ENCODE measurements at regions not wholly inside any gene's neighbourhood (a gene's known extent, or its start where the extent isn't known, plus 50 kb on each side); places are given as distances from the start of the nearest gene placed in this dataset.

- H4K8ac ChIP-seq (ENCODE audit: low read depth, low read length), result no peak overlapping the region
- H3K9ac ChIP-seq (ENCODE audit: low read length), result no peak overlapping the region
- no peaks in the 10 kb centered on the region for H3K79me1 ChIP-seq (ENCODE audit: low read length)
- no peaks in the 10 kb centered on the region for H3K27me3 ChIP-seq (ENCODE audit: insufficient read depth, low read length, poor library complexity)
- no peak overlapping the region for H3K27ac ChIP-seq (ENCODE audit: low read depth, low read length)
- no peak overlapping the region for H4K5ac ChIP-seq (ENCODE audit: low read length)
- H3K4me1 ChIP-seq (ENCODE audit: control insufficient read depth, low read depth, low read length), result peaks cover 3% of the 10 kb centered on the region
- DNase-seq, result peak; percentile 85
- WGBS (ENCODE audit: extremely low coverage, insufficient coverage, low lambda C conversion rate), result no CpG with 5 or more reads among the region's 3 CpGs
- H3K18ac ChIP-seq (ENCODE audit: low read length), result no peak overlapping the region
- no peak overlapping the region for H3K4ac ChIP-seq (ENCODE audit: low read depth, low read length)
- no peak overlapping the region for H2BK15ac ChIP-seq (replicated peaks; ENCODE audit: low read depth)
- H3K23ac ChIP-seq (ENCODE audit: low read length), result no peak overlapping the region
- H3K4me3 ChIP-seq (ENCODE audit: low read length), result no peak overlapping the region
- no peaks in the 10 kb centered on the region for H3K79me2 ChIP-seq (ENCODE audit: control insufficient read depth, insufficient read depth, low read length)
- H3K36me3 ChIP-seq (ENCODE audit: control insufficient read depth, insufficient read depth, low read length), result no peaks in the 10 kb centered on the region
- H3K4me2 ChIP-seq (ENCODE audit: low read length), result no peak overlapping the region
- no peak overlapping the region for H2AK5ac ChIP-seq (ENCODE audit: low read length)
- no peak overlapping the region for H3K56ac ChIP-seq (ENCODE audit: low read length)
- no peak overlapping the region for H2BK120ac ChIP-seq (ENCODE audit: low read depth, low read length)
- no peak overlapping the region for H2BK5ac ChIP-seq (ENCODE audit: low read length)
Measured at GRCh38 chr14:65299826-65300225, 112.7 kb upstream of the FUT8 start.

DNA sequence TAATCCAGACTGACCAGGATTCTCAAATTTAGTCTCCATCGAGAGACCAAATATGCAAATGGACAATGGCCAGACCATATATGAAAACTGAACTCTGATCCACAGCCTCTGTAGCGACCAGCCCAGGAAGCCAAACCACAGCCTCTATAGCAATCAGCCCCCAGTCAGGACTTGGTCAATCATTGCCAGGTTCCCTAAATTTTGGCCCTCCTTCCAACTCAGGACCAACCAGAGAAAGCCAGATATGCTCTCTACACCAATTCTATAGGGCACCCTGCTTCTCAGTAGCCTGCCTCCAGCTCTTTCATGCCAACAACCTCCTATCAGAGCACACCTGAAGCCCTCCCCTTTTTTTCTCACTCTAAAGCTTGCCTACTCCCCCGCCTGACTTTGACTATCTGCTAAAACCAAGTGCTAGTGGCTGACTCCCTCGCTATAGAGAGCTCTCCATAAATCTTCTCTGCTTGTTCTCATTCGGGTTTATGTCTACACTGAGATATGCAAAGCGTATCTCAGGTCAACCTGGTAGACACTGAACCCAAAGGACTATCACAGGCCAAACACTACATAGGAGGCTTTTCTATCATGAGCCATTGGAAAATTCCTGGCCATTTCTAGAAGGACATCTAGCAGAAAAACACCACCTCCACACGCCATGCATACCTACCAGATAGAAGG lies 110.5 kb upstream of the FUT8 start:
- H3K4me3 ChIP-seq (ENCODE audit: low read length), result no peak overlapping the region
- no peak overlapping the region for H2BK15ac ChIP-seq (replicated peaks; ENCODE audit: low read depth)
- no peak overlapping the region for H3K23ac ChIP-seq (ENCODE audit: low read length)
- H4K5ac ChIP-seq (ENCODE audit: low read length), result no peak overlapping the region
- DNase-seq, result peak; percentile 71
- H3K18ac ChIP-seq (ENCODE audit: low read length), result peak overlapping the region; percentile 21
- peaks cover 3% of the 10 kb centered on the region for H3K4me1 ChIP-seq (ENCODE audit: control insufficient read depth, low read depth, low read length)
- no peak overlapping the region for H3K9ac ChIP-seq (ENCODE audit: low read length)
- H3K36me3 ChIP-seq (ENCODE audit: control insufficient read depth, insufficient read depth, low read length), result no peaks in the 10 kb centered on the region
- H3K4me2 ChIP-seq (ENCODE audit: low read length), result no peak overlapping the region
- no peak overlapping the region for H4K8ac ChIP-seq (ENCODE audit: low read depth, low read length)
- WGBS (ENCODE audit: extremely low coverage, insufficient coverage, low lambda C conversion rate), result no CpG with 5 or more reads among the region's 7 CpGs
- H3K79me2 ChIP-seq (ENCODE audit: control insufficient read depth, insufficient read depth, low read length), result no peaks in the 10 kb centered on the region
- H3K79me1 ChIP-seq (ENCODE audit: low read length), result no peaks in the 10 kb centered on the region
- no peaks in the 10 kb centered on the region for H3K27me3 ChIP-seq (ENCODE audit: insufficient read depth, low read length, poor library complexity)
- no peak overlapping the region for H2BK5ac ChIP-seq (ENCODE audit: low read length)
- no peak overlapping the region for H3K4ac ChIP-seq (ENCODE audit: low read depth, low read length)
- H2AK5ac ChIP-seq (ENCODE audit: low read length), result no peak overlapping the region
- peak overlapping the region; percentile 17 for H3K56ac ChIP-seq (ENCODE audit: low read length)
- no peak overlapping the region for H2BK120ac ChIP-seq (ENCODE audit: low read depth, low read length)
- no peak overlapping the region for H3K27ac ChIP-seq (ENCODE audit: low read depth, low read length)

DNA sequence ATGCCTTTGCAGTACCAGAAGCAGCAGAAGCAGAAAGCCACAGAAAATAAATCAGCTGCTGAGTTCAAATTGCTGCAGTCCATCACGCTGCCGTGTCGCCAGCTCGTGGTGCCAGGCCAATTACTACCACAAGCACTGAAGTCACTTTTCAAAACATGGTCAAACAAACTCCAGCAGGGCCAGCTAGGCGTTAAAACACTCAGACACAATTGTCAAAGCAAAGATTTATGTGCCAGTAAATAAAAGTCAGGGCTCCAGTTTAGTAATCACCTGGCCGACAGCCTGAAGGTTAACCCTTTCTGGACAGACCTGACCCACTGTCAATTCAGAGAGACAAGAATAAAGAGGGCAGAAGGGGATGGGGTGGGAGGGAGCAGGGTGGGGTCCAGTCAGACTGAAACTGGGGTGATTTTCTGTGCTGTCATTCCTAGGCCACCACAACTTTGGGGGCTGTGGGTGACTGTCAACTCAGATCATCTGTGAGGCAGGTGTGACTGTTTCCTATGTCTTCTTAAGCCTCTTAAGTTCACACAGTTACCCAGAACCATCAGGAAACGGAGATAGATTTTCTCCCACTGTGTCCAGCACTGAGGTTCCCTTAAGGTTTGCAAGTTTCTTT lies 109.8 kb upstream of the FUT8 start:
- peak overlapping the region; percentile 21 for H3K18ac ChIP-seq (ENCODE audit: low read length)
- H3K36me3 ChIP-seq (ENCODE audit: control insufficient read depth, insufficient read depth, low read length), result no peaks in the 10 kb centered on the region
- H3K4me3 ChIP-seq (ENCODE audit: low read length), result no peak overlapping the region
- no peak overlapping the region for H3K4ac ChIP-seq (ENCODE audit: low read depth, low read length)
- DNase-seq, result no peak
- no peaks in the 10 kb centered on the region for H3K79me1 ChIP-seq (ENCODE audit: low read length)
- H2BK15ac ChIP-seq (replicated peaks; ENCODE audit: low read depth), result no peak overlapping the region
- no peak overlapping the region for H2BK5ac ChIP-seq (ENCODE audit: low read length)
- H3K9ac ChIP-seq (ENCODE audit: low read length), result no peak overlapping the region
- no peak overlapping the region for H2AK5ac ChIP-seq (ENCODE audit: low read length)
- no peak overlapping the region for H3K27ac ChIP-seq (ENCODE audit: low read depth, low read length)
- no peak overlapping the region for H4K8ac ChIP-seq (ENCODE audit: low read depth, low read length)
- no peaks in the 10 kb centered on the region for H3K79me2 ChIP-seq (ENCODE audit: control insufficient read depth, insufficient read depth, low read length)
- peaks cover 3% of the 10 kb centered on the region for H3K4me1 ChIP-seq (ENCODE audit: control insufficient read depth, low read depth, low read length)
- no peak overlapping the region for H3K56ac ChIP-seq (ENCODE audit: low read length)
- no CpG with 5 or more reads among the region's 7 CpGs for WGBS (ENCODE audit: extremely low coverage, insufficient coverage, low lambda C conversion rate)
- no peak overlapping the region for H3K23ac ChIP-seq (ENCODE audit: low read length)
- H2BK120ac ChIP-seq (ENCODE audit: low read depth, low read length), result no peak overlapping the region
- H3K4me2 ChIP-seq (ENCODE audit: low read length), result no peak overlapping the region
- no peaks in the 10 kb centered on the region for H3K27me3 ChIP-seq (ENCODE audit: insufficient read depth, low read length, poor library complexity)
- no peak overlapping the region for H4K5ac ChIP-seq (ENCODE audit: low read length)

GRCh38 chr14:65303190-65303898 lies 109.2 kb upstream of the FUT8 start:
- H2AK5ac ChIP-seq (ENCODE audit: low read length), result no peak overlapping the region
- no peak overlapping the region for H4K8ac ChIP-seq (ENCODE audit: low read depth, low read length)
- H3K36me3 ChIP-seq (ENCODE audit: control insufficient read depth, insufficient read depth, low read length), result no peaks in the 10 kb centered on the region
- no peak overlapping the region for H3K4me2 ChIP-seq (ENCODE audit: low read length)
- WGBS (ENCODE audit: extremely low coverage, insufficient coverage, low lambda C conversion rate), result no CpG with 5 or more reads among the region's 8 CpGs
- peak overlapping the region; percentile 88 for H3K4ac ChIP-seq (ENCODE audit: low read depth, low read length)
- H3K79me1 ChIP-seq (ENCODE audit: low read length), result no peaks in the 10 kb centered on the region
- no peaks in the 10 kb centered on the region for H3K27me3 ChIP-seq (ENCODE audit: insufficient read depth, low read length, poor library complexity)
- H3K4me3 ChIP-seq (ENCODE audit: low read length), result no peak overlapping the region
- H3K27ac ChIP-seq (ENCODE audit: low read depth, low read length), result no peak overlapping the region
- peak overlapping the region; percentile 22 for H3K56ac ChIP-seq (ENCODE audit: low read length)
- no peak overlapping the region for H3K23ac ChIP-seq (ENCODE audit: low read length)
- H3K79me2 ChIP-seq (ENCODE audit: control insufficient read depth, insufficient read depth, low read length), result no peaks in the 10 kb centered on the region
- peak overlapping the region; percentile 91 for H3K18ac ChIP-seq (ENCODE audit: low read length)
- H4K5ac ChIP-seq (ENCODE audit: low read length), result no peak overlapping the region
- H2BK15ac ChIP-seq (replicated peaks; ENCODE audit: low read depth), result no peak overlapping the region
- peaks cover 3% of the 10 kb centered on the region for H3K4me1 ChIP-seq (ENCODE audit: control insufficient read depth, low read depth, low read length)
- peak overlapping the region; percentile 46 for H2BK120ac ChIP-seq (ENCODE audit: low read depth, low read length)
- no peak overlapping the region for H2BK5ac ChIP-seq (ENCODE audit: low read length)
- no peak overlapping the region for H3K9ac ChIP-seq (ENCODE audit: low read length)
- no peak for DNase-seq

DNA sequence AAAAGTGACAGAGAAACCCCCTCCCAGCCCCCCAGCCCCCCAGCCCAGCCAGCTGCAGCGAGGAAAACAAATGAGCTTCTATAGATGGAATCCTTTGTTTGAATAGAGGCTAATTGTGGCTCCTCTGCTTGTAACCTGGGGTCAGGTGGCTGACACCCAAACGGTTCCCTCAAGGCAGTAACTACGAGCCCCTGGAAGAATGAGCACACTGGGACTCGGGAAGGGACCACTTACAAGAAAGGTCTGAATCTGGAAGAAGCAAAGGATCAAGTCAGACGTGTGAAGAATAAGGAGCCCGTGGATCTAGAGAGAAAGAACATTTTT lies 108.7 kb upstream of the FUT8 start:
- peaks cover 3% of the 10 kb centered on the region for H3K4me1 ChIP-seq (ENCODE audit: control insufficient read depth, low read depth, low read length)
- H2BK5ac ChIP-seq (ENCODE audit: low read length), result no peak overlapping the region
- H2BK15ac ChIP-seq (replicated peaks; ENCODE audit: low read depth), result no peak overlapping the region
- WGBS (ENCODE audit: extremely low coverage, insufficient coverage, low lambda C conversion rate), result no CpG with 5 or more reads among the region's 6 CpGs
- H3K79me2 ChIP-seq (ENCODE audit: control insufficient read depth, insufficient read depth, low read length), result no peaks in the 10 kb centered on the region
- no peak overlapping the region for H3K4me3 ChIP-seq (ENCODE audit: low read length)
- no peak overlapping the region for H3K4me2 ChIP-seq (ENCODE audit: low read length)
- peak overlapping the region; percentile 46 for H2BK120ac ChIP-seq (ENCODE audit: low read depth, low read length)
- H2AK5ac ChIP-seq (ENCODE audit: low read length), result no peak overlapping the region
- no peaks in the 10 kb centered on the region for H3K36me3 ChIP-seq (ENCODE audit: control insufficient read depth, insufficient read depth, low read length)
- no peak for DNase-seq
- H3K79me1 ChIP-seq (ENCODE audit: low read length), result no peaks in the 10 kb centered on the region
- H3K9ac ChIP-seq (ENCODE audit: low read length), result no peak overlapping the region
- H4K8ac ChIP-seq (ENCODE audit: low read depth, low read length), result no peak overlapping the region
- no peak overlapping the region for H4K5ac ChIP-seq (ENCODE audit: low read length)
- H3K27me3 ChIP-seq (ENCODE audit: insufficient read depth, low read length, poor library complexity), result no peaks in the 10 kb centered on the region
- no peak overlapping the region for H3K23ac ChIP-seq (ENCODE audit: low read length)
- H3K4ac ChIP-seq (ENCODE audit: low read depth, low read length), result peak overlapping the region; percentile 88
- H3K27ac ChIP-seq (ENCODE audit: low read depth, low read length), result no peak overlapping the region
- no peak overlapping the region for H3K18ac ChIP-seq (ENCODE audit: low read length)
- H3K56ac ChIP-seq (ENCODE audit: low read length), result no peak overlapping the region

Measured in mesendoderm (in vitro differentiated cells).